DMS114 treated with DMSO at 0.1 percent for 48 hours (cell line): ENCODE measurements at regions not wholly inside any gene's neighbourhood (a gene's known extent, or its start where the extent isn't known, plus 50 kb on each side); places are given as distances from the start of the nearest gene placed in this dataset.

ENCODE experiments used
- DNase-seq: peaks from one replicate; lab custom pipeline; 2025; ENCODE audit not compliant: unreplicated experiment; lab: John Stamatoyannopoulos, UW

DNA sequence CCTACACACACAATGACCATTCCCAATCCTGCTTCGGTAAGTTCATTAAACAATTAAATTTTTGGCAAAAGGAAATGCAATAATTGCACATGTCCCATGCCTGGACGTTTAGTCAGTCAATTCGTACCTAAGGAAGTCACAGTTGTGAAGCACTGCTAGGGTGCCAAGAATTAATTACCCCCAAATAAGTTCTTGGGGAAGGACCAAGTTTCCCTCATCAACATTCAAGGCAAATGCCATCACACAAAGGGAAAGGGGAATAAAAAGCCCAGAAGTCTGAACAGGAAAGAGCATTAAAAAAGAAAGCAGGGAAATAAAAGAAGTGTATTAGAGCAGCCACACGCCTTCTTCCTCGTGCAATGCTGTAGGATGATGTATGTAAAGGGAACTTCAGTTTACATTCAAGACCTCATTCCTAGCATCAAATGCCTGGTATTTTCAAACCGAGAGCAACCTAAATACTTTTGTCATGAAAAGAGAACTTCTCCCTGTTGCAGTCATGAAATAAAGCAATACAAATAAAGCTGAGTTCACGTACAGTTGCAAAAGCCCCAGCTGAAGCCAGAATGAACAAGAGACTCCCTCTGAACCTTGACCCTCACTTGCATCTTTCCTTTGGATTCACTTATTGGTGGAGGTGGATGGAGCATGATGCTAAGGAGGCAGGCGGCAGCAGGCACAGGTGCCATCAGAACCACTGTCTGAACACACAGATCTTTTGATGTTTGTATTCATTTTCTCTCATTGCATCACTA is 124.0 kb upstream of the PPARGC1A start:
- no peak for DNase-seq

DNA sequence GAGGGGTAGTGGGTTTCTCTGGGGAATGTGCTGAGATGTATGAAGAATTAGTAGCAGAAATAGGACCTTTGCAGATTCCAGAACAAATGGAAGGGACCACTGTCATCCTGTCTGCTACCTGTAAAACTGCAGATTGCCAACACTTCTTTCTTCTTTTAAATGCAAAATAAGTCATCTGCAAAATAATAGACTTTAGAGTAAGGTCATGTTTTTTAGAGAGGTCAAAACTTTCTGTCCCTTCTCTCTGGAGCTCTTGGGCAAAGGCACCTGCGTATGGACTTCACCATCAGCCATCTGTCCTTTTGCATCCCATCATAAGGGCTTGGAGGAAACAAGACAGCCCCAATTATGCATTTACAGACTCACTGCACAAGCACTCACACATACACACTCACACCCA is 121.1 kb upstream of the PPARGC1A start:
- no peak for DNase-seq

DNA sequence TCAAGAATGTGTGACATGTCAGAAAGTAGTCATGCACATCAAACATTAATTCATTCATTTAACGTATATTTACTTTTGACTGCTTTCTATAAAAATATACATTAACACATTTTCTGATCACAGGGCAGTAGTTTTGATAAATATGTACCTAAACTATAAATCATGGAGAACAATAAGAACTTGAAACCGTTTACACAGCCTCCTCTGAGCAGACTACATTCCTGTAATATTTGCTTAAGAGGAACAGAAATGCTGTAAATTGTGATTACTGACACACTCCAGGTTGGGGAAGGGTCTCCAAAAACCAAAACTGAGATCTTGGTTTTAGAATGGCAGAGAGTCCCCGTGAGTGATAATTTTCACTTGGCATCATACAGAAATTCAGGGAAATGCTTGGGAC is 120.7 kb upstream of the PPARGC1A start:
- no peak for DNase-seq

DNA sequence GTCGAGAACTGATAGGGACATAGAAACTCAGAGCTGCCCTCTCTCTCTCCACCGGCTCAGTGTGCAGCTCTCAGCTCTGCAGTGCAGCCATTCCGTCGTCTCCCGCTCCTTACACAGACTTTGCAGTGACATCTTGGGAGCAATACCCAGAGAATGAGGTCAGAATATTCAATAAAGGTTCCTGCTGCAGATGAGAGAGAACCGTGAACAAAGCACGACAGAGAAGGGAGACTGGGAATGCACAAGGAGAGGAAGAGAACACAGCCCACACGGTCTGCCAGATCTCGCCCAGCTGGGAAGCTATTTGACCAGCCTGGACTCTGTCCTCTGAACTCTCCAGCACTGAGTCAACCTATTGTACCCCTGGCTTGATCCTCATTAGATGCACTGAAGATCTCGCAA is 118.0 kb upstream of the PPARGC1A start:
- DNase-seq, result no peak

DNA sequence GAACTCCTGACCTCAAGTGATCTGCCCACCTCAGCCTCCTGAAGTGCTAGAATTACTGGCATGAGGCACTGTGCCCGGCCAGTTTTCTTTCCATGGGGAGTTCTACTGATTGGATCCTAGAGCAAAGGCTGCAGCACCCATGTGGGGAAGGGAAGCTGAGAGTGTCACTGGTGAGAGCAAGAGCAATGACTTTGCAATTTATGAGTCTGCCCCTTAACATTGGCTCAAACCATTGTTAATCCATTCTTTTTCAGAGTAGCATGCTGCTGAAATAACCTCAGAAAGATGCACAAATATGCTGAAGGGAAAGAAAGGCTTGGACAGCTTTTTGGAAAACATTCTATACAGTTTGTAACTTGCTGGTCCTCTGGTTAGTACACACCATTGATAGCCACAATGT is 116.4 kb upstream of the PPARGC1A start:
- DNase-seq, result no peak

DNA sequence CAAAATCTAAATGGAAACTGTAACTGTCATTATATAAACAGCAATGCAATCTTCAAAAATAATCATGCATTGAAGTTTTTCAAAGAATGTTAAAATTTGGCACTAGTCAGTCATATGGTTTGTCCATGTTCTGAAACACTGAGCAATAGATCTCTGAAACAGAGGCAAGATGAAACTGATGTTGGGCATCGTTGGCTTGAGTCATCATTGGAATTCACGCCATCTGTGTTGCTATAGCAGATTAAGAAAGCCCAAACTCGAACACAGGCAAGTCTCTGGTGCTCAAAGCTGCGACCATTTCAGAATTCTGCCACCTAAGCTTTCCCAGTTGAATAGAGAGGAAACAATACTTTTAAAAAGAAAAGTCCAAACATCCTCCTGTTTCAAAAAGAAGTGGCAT is 114.1 kb upstream of the PPARGC1A start:
- DNase-seq, result no peak

DNA sequence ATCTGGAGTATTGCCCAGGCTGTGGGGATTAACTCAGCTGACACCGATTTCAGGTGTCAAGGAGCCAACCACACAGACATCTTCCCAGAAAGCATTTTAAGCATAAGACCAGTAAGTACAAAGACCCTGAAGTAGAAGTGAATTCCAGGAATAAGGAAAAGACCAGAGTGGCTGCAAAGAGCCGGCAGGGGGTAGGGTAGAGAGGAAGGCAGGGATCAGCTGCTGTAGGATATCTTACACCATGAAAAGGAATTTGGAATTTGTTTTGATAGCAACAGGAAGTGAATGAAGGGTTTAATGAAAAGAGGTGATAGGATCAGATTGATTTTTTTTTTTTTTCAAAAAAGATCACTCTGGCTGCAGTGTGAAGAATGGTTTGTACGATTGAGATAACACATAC is 113.6 kb upstream of the PPARGC1A start:
- no peak for DNase-seq

DNA sequence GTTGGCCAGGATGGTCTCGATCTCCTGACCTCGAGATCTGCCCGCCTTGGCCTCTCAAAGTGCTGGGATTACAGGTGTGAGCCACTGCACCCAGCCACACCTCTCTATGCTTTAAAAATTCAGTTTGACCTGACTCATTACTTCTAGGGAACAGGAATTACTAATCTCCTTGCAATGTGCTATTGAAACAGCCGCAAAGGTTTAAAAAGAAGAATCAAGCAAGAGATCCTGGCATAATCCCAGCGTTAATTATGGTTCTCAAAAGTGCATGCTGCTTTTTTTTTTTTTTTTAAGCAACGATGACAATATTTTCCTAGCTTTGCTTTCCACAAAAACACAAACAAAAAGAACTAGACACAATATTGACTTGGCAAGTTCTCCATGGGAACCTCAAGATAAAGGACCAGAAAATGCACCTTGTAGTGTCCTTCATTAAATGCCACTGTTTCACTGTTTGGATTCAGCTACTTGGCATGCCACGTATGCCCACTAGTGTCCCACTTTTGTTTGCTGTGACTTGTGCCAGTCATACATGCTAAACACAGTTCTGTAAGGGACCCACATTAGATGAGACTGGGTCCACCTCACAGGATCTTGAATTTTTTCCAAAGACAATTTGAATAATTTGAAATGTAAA is 112.6 kb upstream of the PPARGC1A start:
- DNase-seq, result no peak

DNA sequence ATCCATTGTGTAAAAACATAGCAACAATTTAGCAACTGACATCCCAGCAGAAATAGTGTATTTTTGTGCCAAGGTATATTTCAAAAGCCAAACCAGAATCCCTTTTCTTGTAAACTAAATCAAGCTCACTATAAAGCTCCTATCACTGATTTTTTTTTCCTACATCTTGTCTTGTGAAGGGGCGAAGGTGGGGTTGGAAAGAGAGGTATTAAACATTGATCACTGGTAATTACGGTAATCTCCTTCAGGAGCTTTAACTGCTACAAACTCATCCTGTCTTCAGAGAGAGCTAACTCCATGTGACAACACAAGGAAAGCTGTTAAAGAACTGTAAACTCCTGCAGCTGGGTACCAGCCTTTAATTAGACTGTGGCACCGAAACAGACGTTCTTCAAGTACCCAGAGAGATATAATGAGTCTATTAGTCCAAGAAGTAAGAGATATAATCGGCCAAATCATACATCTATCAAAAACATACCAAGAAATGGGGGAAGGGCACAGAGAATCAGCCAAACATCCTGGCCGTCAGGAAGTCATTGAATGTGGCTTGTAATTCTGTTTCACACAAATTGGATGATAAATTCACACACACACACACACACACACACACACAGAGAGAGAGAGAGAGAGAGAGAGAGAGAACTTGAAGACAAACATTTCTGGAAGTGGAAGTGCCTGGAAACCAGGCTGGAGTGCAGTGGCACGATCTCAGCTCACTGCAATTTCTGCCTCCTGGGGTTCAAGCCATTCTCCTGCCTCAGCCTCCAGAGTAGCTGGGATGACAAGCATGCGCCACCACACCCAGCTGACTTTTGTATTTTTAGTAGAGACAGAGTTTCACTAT is 111.9 kb upstream of the PPARGC1A start:
- no peak for DNase-seq

DNA sequence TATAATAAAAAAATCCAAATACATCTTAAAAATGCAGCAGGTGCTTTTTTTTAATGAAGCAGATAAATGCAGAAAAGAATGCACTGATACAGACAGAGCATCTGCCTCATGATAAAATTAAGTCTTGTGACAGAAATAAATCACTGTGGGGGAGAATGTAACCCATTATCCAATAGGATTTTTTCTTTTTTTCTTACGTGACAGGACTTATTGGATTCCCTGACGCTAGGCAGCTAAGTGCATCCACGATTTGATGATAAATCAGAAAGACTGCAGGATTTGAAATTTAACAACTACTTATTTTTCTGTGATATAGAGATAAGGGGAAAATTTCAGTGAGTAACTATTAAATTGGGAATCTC is 110.6 kb upstream of the PPARGC1A start:
- no peak for DNase-seq

DNA sequence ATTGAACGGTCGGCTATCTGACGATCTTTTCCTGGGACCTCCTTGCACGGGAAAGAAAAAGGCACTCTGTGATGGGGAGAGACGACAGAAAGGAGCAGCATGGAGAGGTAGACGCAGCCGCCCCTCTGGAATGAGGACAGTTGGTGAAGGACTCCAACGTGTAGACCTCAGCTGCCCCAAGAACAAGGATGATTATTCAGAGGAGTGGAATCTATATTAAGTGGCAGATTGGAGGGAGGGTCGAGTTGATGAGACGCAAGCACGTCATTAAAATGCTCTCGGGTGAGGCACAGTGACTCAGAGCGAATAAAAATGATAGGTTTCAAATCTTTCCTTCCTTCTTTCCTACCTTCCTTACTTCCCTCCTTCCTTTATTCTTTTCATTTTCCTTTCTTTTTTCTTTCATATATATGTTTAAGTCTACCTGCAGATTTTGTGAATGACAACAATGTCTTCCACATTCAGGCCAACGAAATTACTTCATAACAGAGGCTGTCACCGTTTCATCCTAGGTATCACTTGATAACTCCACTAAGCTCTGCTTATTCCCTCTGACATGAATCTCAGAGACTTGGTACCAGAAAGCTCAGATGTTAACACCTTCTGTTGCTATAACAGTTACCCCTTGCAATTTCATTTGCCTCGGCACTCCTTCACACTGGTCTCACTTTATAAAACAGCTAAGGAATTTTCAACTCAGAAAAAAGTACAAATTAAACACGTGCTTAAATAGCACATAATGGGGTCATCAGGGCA is 110.0 kb upstream of the PPARGC1A start:
- no peak for DNase-seq

DNA sequence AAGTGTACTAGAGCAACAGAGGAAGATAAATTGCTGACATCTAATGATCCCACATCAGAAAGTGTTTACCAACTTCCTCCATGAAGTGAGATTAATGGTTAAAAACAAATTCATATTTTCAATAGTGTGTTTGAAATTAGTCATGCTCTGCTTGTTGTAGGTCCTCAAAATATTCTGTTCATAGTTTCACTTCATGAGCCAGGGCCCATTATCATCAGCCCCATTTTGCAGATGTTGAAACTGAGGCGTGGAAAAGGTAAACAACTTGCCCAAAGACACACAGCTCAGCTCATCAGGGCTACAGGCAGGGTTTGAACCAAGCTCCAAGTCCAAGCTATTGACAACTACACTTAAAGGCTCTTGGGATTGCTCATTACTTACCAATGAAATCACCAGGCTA is 103.5 kb upstream of the PPARGC1A start:
- DNase-seq, result no peak

DNA sequence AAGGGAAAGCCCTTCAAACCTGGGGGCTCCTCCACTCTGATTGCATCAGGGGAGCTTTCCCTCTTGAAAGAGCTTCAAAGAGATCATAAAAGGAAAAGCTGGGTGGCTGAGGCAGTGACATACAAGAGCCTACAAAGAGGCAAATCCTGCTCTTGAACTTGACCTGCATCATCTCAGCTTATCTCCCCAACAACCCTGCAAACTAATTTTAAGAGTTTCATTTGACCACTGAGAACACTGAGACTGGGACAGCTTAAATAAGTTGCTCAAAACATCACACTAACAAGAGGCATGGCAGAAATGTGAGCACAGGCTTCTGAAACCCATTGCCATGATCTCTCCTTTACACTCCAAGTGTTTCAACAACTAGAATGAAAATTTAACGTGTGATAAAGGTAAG is 101.6 kb upstream of the PPARGC1A start:
- no peak for DNase-seq

DNA sequence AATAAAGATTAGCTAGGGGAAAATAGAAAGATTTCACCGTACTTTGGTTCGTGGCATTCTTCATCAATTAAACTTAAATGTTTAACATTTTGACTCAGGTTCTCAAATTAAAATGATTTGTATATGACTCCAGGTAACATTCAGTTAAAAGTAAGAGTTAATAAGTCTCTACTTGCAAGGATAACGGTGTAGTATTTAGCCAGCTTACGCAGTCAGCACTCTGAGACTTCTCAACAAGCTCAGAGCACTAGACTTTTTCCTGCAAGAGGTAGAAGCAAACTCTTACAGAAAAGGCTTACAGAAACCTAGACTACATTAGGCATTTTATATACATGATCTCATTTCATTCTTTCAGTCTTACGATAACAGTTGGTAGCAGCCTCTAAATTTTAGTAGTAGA is 96.4 kb upstream of the PPARGC1A start:
- no peak for DNase-seq

DNA sequence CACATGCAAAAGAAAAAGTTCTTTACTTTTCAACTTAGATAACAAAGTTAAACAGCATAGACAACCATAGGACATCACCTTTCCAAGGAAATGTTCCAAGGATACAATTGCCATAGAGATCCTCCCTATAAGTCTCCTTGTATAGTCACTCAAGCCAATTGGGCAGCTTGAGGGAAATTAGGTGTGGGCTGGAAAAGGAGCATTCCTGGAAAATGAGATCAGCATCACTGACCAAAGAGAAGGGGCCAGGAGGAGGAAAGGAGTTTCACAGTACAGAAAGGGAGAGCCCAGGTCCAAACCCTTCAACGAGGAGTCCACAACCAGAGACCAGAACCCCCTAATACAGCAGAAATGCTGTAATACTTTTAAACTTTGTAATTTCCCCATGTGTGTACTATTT is 91.5 kb upstream of the PPARGC1A start:
- no peak for DNase-seq

DNA sequence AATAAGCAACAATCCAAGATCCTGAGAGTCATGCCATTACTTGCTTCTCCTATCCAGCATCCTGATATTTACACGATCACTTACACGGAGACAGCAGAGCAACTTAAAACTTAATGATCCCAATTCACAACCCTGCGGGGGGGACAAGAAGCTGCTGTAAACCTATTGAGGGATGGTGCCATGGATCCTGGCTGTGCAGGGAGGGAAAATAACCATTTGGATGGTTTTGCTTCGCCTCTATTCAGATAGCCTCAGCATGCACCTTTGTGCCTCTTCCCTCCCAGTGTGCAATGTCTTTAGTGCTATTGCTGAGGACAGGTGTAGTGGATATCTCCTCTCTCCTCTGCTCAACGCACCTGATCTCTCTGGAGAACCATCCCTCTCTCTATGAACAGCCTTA is 89.7 kb upstream of the PPARGC1A start:
- DNase-seq, result no peak

DNA sequence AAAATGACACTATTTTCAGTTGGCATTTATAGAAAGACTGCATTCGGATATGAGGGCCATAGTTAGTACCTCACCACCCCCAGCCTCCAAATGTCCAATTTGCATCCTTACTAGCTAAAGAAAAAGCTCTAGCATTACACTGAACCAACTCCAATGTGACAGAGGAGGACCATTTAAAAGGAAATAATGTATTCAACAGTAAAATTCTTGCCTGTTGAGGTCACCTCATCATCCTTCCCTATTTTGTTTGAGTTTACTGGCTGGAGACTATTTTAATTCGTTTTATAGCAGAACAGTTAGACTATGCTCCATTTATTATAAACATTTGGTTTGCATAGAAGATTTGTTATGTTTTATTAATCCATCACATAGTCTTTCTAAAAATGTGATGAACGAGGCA is 88.2 kb upstream of the PPARGC1A start:
- no peak for DNase-seq

DNA sequence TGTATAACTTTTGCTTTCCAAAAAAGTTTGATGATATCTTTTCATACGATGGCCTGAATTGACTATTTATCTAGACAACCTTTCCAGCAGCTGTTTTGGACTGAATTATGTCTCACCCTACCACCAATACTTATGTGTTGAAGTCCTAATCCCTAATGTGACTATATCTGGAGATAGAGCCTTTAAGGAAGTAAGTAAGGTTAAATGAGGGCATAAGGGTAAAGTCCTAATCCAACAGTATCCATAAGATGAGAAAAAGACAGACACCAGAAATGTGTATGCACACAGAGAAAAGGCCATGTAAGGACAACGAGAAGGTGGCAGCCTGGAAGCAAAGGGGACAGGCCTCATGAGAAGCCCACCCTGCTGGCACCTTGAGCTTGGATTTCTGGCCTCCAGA is 86.6 kb upstream of the PPARGC1A start:
- DNase-seq, result no peak

DNA sequence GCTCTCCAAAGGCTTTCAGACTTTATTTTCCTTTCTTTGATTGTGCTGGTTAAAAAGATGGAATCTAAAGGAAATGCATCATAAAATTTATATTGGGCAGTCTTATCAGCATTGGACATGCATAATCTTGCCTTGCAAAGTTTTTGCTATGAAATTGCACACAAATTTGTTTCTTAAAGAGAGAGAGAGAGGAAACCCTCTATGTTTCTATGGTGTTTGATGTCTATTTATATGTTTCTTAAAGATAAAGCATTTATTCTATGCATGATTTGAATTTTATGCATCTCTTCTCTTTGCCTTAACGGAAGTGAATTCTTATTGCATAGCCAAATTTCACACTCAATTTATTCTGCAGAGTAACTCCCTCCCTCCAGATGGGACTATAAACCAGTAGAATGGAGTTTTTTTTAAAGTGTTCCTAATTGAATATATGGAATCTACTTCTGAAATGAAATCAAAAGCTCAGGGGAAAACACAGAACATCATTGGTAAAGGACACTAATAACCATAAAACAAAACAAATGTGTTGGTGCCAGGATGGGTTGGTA is 83.5 kb upstream of the PPARGC1A start:
- DNase-seq, result no peak

DNA sequence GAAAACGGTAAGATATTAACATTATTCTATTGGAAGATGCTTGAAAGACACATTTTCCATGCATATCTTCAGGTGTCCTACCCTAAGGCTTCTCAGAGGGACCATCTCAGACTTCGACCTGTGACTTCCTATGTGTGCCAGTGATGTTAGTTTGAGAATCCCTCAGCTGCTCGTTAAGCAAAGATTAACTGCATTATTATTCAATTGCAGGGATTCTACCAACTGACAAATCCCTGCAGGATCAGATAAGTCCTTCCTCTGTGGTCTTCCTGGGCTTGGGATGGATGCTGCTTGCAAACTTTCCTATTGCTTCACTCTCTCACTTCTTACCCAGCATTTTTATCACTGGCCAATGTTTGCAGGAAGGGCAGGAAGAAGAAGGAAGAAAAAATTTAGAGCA is 83.0 kb upstream of the PPARGC1A start:
- no peak for DNase-seq

DNA sequence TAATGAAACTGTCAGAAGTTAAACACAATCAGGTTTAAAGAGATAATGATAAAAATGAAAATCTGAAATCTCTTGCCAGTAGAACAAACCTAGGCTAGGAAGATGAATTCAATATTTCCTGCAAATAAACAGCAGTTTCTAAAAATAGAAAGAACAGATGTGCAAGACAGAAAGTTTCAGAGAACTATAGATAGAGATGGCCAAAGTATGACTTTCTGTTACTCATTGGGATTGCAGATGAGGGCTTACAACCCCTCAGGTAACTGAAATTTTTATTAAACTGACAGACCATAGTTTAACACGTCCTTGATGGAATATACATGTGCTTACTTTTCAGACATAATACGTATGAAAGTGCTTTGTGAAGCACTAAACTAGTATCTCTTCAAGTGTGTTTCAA is 82.3 kb upstream of the PPARGC1A start:
- DNase-seq, result no peak
